ENCODE measurements at regions not wholly inside any gene's neighbourhood (a gene's known extent, or its start where the extent isn't known, plus 50 kb on each side); places are given as distances from the start of the nearest gene placed in this dataset.
"Not testable (repeated sequence)": the region's sequence is repeated elsewhere in the genome, so short reads cannot be mapped to it uniquely, and the experiment has no call there.

GRCh38 chr1:47502746-47503370 lies 65.0 kb downstream of the FOXD2 start:
- Histone ChIP-seq H3K9me3 (ENCODE audit: control insufficient read depth, low read depth, low read length) (no peaks in the 10 kb centered on the region), H3K9me1 (ENCODE audit: control insufficient read depth, extremely low read depth, insufficient read depth, low read length) (no peaks in the 10 kb centered on the region), H4K20me1 (ENCODE audit: control insufficient read depth, extremely low read depth, insufficient read depth, low read length) (no peaks in the 10 kb centered on the region), H3K4me2 (ENCODE audit: control insufficient read depth, extremely low read depth, insufficient read depth, low read depth, low read length) (no peak overlapping the region), H3K27ac (ENCODE audit: control insufficient read depth, insufficient read depth, low read length) (no peak overlapping the region), H3K9ac (ENCODE audit: control insufficient read depth, extremely low read depth, insufficient read depth, low read length) (no peak overlapping the region), H2AFZ (ENCODE audit: control insufficient read depth, low read length) (no peak overlapping the region), H3K4me1 (ENCODE audit: control insufficient read depth, extremely low read depth, insufficient read depth, low read length) (no peaks in the 10 kb centered on the region), H3K4me3 (ENCODE audit: control insufficient read depth in 2 of 3, extremely low read depth in 1 of 3, insufficient read depth in 2 of 3, low read depth in 1 of 3, low read length in 3 of 3) (no peak overlapping the region), H3K79me2 (ENCODE audit: control insufficient read depth, insufficient read depth, low read length) (no peaks in the 10 kb centered on the region), H3K27me3 (ENCODE audit: control insufficient read depth, extremely low read depth, insufficient read depth, low read length) (peaks cover 18% of the 10 kb centered on the region), H3K36me3 (ENCODE audit: control insufficient read depth in 2 of 2, extremely low read depth in 1 of 2, insufficient read depth in 2 of 2, low read length in 2 of 2) (no peaks in the 10 kb centered on the region)
- no peak for DNase-seq (ENCODE audit: low read depth, low spot score)
- dilution Hi-C loops (cut with MboI; ENCODE audit: extremely low pct_ligation_motif_present, low sequenced_read_pairs) = no loop called here
- no peak for TF ChIP-seq EZH2 (IDR thresholded peaks at IDR 0.05; ENCODE audit: low read length)
- no peak for TF ChIP-seq CTCF (optimal IDR thresholded peaks at IDR 0.05 in 1 of 3, IDR thresholded peaks at IDR 0.05 in 1 of 3, conservative IDR thresholded peaks at IDR 0.05 in 1 of 3; ENCODE audit: extremely low read depth in 1 of 3, insufficient read depth in 2 of 3, low read length in 3 of 3)
- no peak for FAIRE-seq

- H3K4me3 ChIP-seq (ENCODE audit: control insufficient read depth in 2 of 3, extremely low read depth in 1 of 3, insufficient read depth in 2 of 3, low read depth in 1 of 3, low read length in 3 of 3); H2AFZ ChIP-seq (ENCODE audit: control insufficient read depth, low read length); H3K9me3 ChIP-seq (ENCODE audit: control insufficient read depth, low read depth, low read length); FAIRE-seq; H3K36me3 ChIP-seq (ENCODE audit: control insufficient read depth in 2 of 2, extremely low read depth in 1 of 2, insufficient read depth in 2 of 2, low read length in 2 of 2); DNase-seq (ENCODE audit: low read depth, low spot score); H3K79me2 ChIP-seq (ENCODE audit: control insufficient read depth, insufficient read depth, low read length); H3K27ac ChIP-seq (ENCODE audit: control insufficient read depth, insufficient read depth, low read length); H3K4me1 ChIP-seq (ENCODE audit: control insufficient read depth, extremely low read depth, insufficient read depth, low read length); H3K4me2 ChIP-seq (ENCODE audit: control insufficient read depth, extremely low read depth, insufficient read depth, low read depth, low read length); H4K20me1 ChIP-seq (ENCODE audit: control insufficient read depth, extremely low read depth, insufficient read depth, low read length); dilution Hi-C loops (cut with MboI; ENCODE audit: extremely low pct_ligation_motif_present, low sequenced_read_pairs); H3K9me1 ChIP-seq (ENCODE audit: control insufficient read depth, extremely low read depth, insufficient read depth, low read length); H3K9ac ChIP-seq (ENCODE audit: control insufficient read depth, extremely low read depth, insufficient read depth, low read length): not testable (repeated sequence)
- peaks cover 36% of the 10 kb centered on the region for H3K27me3 ChIP-seq (ENCODE audit: control insufficient read depth, extremely low read depth, insufficient read depth, low read length)
Measured at GRCh38 chr1:47504840-47505239, 67.0 kb downstream of the FOXD2 start.

- Histone ChIP-seq H3K9me1 (ENCODE audit: control insufficient read depth, extremely low read depth, insufficient read depth, low read length) (no peaks in the 10 kb centered on the region), H3K79me2 (ENCODE audit: control insufficient read depth, insufficient read depth, low read length) (no peaks in the 10 kb centered on the region), H3K4me2 (ENCODE audit: control insufficient read depth, extremely low read depth, insufficient read depth, low read depth, low read length) (no peak overlapping the region), H3K4me3 (ENCODE audit: control insufficient read depth in 2 of 3, extremely low read depth in 1 of 3, insufficient read depth in 2 of 3, low read depth in 1 of 3, low read length in 3 of 3) (no peak overlapping the region), H3K4me1 (ENCODE audit: control insufficient read depth, extremely low read depth, insufficient read depth, low read length) (no peaks in the 10 kb centered on the region), H3K9me3 (ENCODE audit: control insufficient read depth, low read depth, low read length) (no peaks in the 10 kb centered on the region), H3K27ac (ENCODE audit: control insufficient read depth, insufficient read depth, low read length) (no peak overlapping the region), H4K20me1 (ENCODE audit: control insufficient read depth, extremely low read depth, insufficient read depth, low read length) (no peaks in the 10 kb centered on the region), H3K36me3 (ENCODE audit: control insufficient read depth in 2 of 2, extremely low read depth in 1 of 2, insufficient read depth in 2 of 2, low read length in 2 of 2) (no peaks in the 10 kb centered on the region), H2AFZ (ENCODE audit: control insufficient read depth, low read length) (no peak overlapping the region), H3K9ac (ENCODE audit: control insufficient read depth, extremely low read depth, insufficient read depth, low read length) (no peak overlapping the region), H3K27me3 (ENCODE audit: control insufficient read depth, extremely low read depth, insufficient read depth, low read length) (peaks cover 41% of the 10 kb centered on the region)
- dilution Hi-C loops (cut with MboI; ENCODE audit: extremely low pct_ligation_motif_present, low sequenced_read_pairs) = no loop called here
- DNase-seq (ENCODE audit: low read depth, low spot score) (no peak), FAIRE-seq (no peak)
- TF ChIP-seq CTCF (optimal IDR thresholded peaks at IDR 0.05 in 1 of 3, IDR thresholded peaks at IDR 0.05 in 1 of 3, conservative IDR thresholded peaks at IDR 0.05 in 1 of 3; ENCODE audit: extremely low read depth in 1 of 3, insufficient read depth in 2 of 3, low read length in 3 of 3) (no peak), EZH2 (IDR thresholded peaks at IDR 0.05; ENCODE audit: low read length) (no peak)
Measured at GRCh38 chr1:47505267-47505666, 67.4 kb downstream of the FOXD2 start.
